ENCODE measurements at regions not wholly inside any gene's neighbourhood (a gene's known extent, or its start where the extent isn't known, plus 50 kb on each side); places are given as distances from the start of the nearest gene placed in this dataset.
"Not testable (repeated sequence)": the region's sequence is repeated elsewhere in the genome, so short reads cannot be mapped to it uniquely, and the experiment has no call there.

GRCh38 chr14:56000846-56001245, 117.4 kb upstream of the PELI2 start:
- no peak for DNase-seq

- DNase-seq: no peak
Measured at GRCh38 chr14:56002342-56002741, 115.9 kb upstream of the PELI2 start.

DNA sequence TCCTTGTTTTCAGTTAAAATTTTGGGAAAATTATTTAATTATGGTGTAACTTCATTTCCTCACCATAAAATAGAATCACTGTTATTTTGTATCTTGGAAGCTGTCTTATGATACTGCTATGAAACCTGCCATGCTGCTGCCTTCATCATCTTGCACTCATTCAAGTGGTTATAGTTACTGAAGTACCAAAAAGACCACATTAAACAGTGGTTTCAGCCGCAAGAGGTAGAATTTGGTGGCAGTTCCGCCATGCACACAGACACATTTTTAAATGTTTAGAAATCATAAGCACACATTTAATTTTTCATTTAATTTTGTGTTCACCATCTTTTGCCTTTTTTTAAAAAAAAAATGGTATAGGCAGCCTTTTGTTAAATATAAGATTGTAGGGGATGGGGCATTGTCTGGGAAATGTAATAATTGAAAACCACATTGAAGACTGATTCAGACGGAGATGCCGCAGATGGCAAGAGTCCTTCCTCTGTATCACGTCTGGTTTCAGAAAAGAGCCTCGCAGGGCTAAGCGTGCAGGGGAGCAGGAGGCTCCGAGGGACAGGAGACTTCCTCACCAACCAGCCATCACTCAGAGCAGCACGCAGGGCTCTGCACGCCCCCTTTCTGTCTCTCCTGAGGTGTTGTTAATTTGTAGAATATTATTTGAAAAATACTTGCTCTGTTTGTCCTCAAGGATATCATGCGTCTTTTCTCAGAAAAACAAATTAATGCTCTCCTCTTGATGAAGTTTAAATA, 115.2 kb upstream of the PELI2 start:
- DNase-seq: peak; percentile 80

- DNase-seq: no peak
Measured at GRCh38 chr14:56004323-56004722, 113.9 kb upstream of the PELI2 start.

DNA sequence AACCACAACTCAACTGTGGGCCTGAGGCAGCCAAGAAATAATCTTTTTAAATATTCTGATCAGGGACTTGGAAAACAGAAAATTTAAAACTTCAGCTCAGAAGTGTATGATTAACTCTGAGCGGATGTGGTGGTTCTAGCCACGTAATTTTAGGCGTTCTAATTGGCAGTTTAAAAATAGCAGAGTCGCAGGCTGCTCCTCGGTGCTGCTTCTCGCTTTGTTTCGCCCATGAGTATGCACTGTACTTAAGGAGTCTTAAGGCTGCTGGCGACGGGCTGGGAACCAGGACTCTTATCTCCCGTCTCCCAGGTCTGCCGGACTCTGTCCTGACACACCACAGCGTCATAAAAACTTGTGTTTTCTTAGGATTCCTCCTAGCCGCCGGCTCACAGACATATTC, 113.4 kb upstream of the PELI2 start:
- DNase-seq: peak; percentile 63

GRCh38 chr14:56005191-56006053, 112.8 kb upstream of the PELI2 start:
- DNase-seq: no peak

DNA sequence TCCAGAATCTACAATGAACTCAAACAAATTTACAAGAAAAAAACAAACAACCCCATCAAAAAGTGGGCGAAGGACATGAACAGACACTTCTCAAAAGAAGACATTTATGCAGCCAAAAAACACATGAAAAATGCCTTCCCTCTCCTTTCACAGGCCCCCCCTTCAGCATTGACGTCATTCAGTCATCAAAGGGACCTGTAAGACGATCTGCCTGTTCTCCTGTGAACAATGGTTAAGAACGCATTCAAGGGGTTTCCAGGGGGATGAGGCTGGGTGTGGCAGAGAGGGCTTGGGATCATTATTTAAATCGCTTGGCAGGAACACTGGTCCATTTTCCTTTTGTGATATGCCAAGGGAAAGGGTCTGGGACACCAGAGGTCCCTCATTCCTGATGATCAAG, 110.7 kb upstream of the PELI2 start:
- not testable (repeated sequence) for DNase-seq

GRCh38 chr14:56008150-56008549, 110.1 kb upstream of the PELI2 start:
- no peak for DNase-seq

DNA sequence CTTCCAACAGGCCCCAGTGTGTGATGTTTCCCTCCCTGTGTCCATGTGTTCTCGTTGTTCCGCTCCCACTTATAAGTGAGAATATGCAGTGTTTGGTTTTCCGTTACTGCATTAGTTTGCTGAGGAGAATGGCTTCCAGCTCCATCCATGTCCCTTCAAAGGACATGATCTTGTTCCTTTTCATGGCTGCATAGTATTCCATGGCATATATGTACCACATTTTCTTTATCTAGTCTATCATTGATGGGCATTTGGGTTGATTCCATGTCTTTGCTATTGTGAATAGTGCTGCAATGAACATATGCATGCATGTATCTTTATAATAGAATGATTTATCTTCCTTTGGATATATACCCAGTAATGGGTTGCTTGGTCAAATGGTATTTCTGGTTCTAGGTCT, 109.5 kb upstream of the PELI2 start:
- not testable (repeated sequence) for DNase-seq

- no peak for DNase-seq
Measured at GRCh38 chr14:56023661-56024081, 94.5 kb upstream of the PELI2 start.

GRCh38 chr14:56025191-56025590, 93.0 kb upstream of the PELI2 start:
- no peak for DNase-seq

GRCh38 chr14:56026506-56026905, 91.7 kb upstream of the PELI2 start:
- DNase-seq: no peak

GRCh38 chr14:56027421-56027820, 90.8 kb upstream of the PELI2 start:
- DNase-seq: no peak

DNA sequence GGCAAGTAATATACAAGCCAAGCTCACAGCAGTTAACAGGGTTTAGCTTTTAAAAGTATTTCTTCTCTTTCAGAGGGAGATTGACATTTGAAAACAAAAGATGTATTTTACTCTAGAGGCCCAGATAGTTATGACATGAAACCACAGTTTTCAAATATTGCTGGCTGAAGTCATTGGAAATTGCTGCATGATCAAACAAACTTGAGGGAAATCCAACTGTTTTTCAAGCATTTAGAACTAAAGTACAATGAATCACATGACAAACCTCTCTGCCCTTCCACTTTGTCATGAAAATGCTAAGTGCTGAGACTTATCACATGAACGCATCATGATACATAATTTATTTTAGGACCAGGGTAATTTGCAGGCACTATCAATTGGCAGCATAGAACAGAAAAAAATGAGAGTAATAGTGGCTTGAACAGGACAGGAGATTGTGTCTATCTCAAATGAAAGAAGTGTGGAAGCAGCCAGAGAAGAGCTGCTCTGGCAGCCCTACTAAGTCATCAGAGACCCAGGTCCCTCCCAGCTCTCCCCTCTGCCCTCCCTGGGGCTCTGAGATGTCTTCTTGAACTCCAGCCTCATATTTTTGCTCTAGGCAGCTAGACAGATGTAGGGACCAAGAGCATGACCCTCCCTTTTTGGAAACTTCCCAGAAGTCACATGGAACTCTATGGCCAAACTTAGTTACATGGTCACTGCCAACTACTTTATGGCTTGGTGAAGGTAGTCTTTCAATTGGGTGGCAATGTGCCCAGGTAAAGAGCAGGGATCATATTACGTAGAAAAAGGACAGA, 90.1 kb upstream of the PELI2 start:
- no peak for DNase-seq

DNA sequence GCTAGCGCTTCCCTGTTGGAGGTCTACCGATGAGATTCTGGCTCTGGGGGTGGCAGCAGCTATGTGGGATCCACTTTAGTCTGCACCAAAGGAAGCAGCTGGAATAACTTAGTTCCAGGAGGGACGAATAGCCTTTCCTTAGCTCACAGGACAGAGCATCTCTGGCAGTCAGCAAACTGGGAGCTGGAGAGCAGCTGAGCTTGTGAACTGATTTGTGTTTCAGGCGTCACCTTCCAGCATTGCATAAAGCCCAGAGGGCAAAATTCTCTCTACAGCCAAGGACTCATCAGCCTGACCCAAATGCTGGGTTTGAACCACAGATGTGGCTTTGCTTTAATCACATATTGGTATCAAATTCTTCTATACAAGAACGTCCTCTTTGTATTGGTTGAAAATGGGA, 81.9 kb upstream of the PELI2 start:
- no peak for DNase-seq

- DNase-seq: no peak
Measured at GRCh38 chr14:56040121-56040520, 78.1 kb upstream of the PELI2 start.

DNA sequence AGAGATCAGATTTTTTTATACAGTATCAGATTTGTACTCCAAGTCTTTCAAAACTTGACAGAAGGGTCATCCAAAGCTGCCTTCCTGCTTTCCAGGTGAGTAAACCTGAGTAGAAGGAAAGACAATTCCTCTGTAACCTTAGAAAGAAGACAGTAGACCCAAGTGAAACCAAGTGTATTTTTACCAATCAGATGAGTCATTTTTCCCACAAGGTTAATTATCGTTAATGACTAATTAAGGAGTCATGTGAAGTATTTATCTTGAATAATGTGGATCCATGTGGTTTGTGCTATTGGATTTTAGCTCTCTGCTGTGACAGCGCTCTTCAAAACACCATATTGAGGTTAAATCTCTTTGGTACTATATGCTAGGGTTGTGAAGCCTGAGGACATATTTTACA, 74.0 kb upstream of the PELI2 start:
- no peak for DNase-seq

GRCh38 chr14:56046546-56046945, 71.7 kb upstream of the PELI2 start:
- DNase-seq: no peak

- DNase-seq: no peak
Measured at GRCh38 chr14:56046996-56047395, 71.2 kb upstream of the PELI2 start.

DNA sequence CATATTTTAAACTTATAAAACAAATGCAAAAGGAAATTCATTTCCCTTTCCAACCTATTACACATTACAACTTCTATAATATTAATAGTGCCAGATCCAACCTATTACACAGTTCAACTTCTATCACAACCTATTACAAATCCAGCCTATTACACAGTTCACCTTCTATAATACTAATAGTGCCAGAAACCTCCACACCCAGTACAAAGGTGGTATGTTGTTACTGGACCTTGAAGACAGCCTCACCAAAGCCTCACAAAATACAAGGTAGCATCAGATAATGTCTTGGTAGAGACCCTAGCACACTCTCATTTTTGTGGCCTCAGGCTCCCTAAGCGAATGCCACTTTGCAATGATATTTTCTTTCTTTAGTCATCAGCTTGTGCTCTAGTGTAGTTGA, 68.7 kb upstream of the PELI2 start:
- no peak for DNase-seq

- DNase-seq: no peak
Measured at GRCh38 chr14:56055511-56055910, 62.7 kb upstream of the PELI2 start.

DNA sequence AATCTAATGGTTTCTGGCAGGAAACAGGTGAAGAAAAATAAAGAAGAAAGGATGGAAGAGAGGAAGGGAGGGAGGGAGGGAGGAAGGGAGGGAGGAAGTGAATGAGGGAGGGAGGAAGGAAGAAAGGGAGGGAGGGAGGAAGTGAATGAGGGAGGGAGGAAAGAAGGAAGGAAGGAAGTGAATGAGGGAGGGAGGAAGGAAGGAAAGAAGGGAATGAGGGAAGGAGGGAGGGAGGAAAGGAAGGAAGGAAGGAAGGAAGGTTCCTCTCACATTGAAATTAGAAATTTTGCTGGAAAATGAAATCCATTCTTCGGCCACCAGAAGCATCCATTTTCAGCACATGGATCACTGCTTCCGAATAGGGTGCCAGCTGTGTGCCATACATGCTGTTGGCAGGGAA, 62.2 kb upstream of the PELI2 start:
- DNase-seq: no peak

DNA sequence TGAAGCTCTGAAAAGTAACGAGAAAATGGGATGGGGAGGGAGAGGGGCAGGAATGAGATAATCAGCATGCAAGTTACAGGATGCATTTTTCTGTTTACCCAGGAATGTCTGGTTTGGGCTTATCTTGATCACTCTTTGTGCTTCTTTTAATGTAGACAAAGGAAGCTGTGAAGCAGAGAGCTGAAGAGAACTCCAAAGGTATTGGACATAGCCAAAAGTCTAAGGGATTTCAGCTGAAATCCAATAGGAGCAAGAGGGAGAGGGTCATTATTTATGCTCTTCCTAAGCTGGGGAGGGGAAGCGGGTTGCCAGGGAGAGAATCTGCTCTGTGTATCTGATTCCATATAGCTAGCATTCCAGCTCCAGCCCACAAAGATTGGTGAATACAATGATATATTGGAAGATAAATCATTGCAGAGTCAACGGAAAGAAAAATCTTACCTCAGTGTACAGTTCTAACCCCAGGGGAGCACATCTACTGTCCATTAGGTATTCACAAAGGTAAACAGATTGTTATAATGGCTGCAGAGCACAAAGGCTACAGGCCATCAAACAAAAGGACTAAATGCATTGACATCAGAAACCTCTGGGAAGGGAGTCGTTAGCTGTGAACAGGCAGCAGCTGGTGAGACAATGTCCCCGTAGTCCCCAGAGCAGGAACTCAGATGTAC, 61.0 kb upstream of the PELI2 start:
- no peak for DNase-seq
